GM10248 (cell line): ENCODE measurements at regions not wholly inside any gene's neighbourhood (a gene's known extent, or its start where the extent isn't known, plus 50 kb on each side); places are given as distances from the start of the nearest gene placed in this dataset.

Source experiments
- CTCF ChIA-PET: fragments of 300-600 bp; sonication (Branson Sonifier 250); formaldehyde crosslinking; extraction: SDS; loops from one replicate; lab custom pipeline; 2021; ENCODE audit warnings: antibody characterized with exemption; lab: Yijun Ruan, JAX
- POLR2A ChIA-PET: fragments of 350-650 bp; sonication (Branson Sonifier 250); formaldehyde crosslinking; extraction: SDS; loops from one replicate; lab custom pipeline; 2020; ENCODE audit warnings: antibody characterized with exemption; lab: Yijun Ruan, JAX
- DNase-seq: peaks from one replicate; pipeline ENCODE4 v3.0.0; 2012; ENCODE audit errors: extremely low spot score
- TF ChIP-seq, protein P1 (sequence below): IDR thresholded peaks from 2 replicates; pipeline ENCODE4 v1.5.1; 2012; ENCODE audit warnings: mild to moderate bottlenecking, low read depth; ENCODE audit errors: extremely low read depth, missing control alignments, control extremely low read depth

- DNase-seq = no peak
- TF ChIP-seq, protein P1, sequence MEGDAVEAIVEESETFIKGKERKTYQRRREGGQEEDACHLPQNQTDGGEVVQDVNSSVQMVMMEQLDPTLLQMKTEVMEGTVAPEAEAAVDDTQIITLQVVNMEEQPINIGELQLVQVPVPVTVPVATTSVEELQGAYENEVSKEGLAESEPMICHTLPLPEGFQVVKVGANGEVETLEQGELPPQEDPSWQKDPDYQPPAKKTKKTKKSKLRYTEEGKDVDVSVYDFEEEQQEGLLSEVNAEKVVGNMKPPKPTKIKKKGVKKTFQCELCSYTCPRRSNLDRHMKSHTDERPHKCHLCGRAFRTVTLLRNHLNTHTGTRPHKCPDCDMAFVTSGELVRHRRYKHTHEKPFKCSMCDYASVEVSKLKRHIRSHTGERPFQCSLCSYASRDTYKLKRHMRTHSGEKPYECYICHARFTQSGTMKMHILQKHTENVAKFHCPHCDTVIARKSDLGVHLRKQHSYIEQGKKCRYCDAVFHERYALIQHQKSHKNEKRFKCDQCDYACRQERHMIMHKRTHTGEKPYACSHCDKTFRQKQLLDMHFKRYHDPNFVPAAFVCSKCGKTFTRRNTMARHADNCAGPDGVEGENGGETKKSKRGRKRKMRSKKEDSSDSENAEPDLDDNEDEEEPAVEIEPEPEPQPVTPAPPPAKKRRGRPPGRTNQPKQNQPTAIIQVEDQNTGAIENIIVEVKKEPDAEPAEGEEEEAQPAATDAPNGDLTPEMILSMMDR = no peak
- POLR2A ChIA-PET = no interaction called here
- CTCF ChIA-PET = no interaction called here
Observed at GRCh38 chr4:178066338-178066941, 624.2 kb upstream of the AGA start.

- ChIA-PET POLR2A (no interaction called here), CTCF (no interaction called here)
- TF ChIP-seq, protein P1 = no peak
- DNase-seq = no peak
Observed at GRCh38 chr4:178068136-178068535, 625.9 kb upstream of the AGA start.

- CTCF ChIA-PET = no interaction called here
- POLR2A ChIA-PET = no interaction called here
- TF ChIP-seq, protein P1 = no peak
Observed at GRCh38 chr4:178070163-178070562, 627.9 kb upstream of the AGA start.

GRCh38 chr4:178080312-178080711, 638.1 kb upstream of the AGA start:
- ChIA-PET CTCF (interaction anchor here (0.9 kb wide), 1 partner anchor 526 kb away, joined by 3 read pairs; no protein-coding TSS in a partner anchor), POLR2A (no interaction called here)
- TF ChIP-seq, protein P1 = no peak
- DNase-seq = no peak

More at GRCh38 chr4:178070163-178070562, 627.9 kb upstream of the AGA start:
- no peak for DNase-seq

- TF ChIP-seq, protein P1 = no peak
- POLR2A ChIA-PET = no interaction called here
- CTCF ChIA-PET = no interaction called here
- no peak for DNase-seq
Observed at GRCh38 chr4:178081176-178081575, 638.9 kb upstream of the AGA start.

- TF ChIP-seq, protein P1 = no peak
- POLR2A ChIA-PET = no interaction called here
- CTCF ChIA-PET = interaction anchor here (1.0 kb wide), 1 partner anchor 9 kb away, joined by 4 read pairs; no protein-coding TSS in a partner anchor
- no peak for DNase-seq
Observed at GRCh38 chr4:178081896-178082295, 639.7 kb upstream of the AGA start.
